SK-MEL-5 (cell line): ENCODE measurements at regions not wholly inside any gene's neighbourhood (a gene's known extent, or its start where the extent isn't known, plus 50 kb on each side); places are given as distances from the start of the nearest gene placed in this dataset.

Source experiments
- DNase-seq: peaks from one replicate; pipeline ENCODE4 v3.0.0-alpha.2; 2016; ENCODE audit warnings: low read depth, low spot score
- in situ Hi-C: cut with HindIII; loops from 2 replicates; pipeline ENCODE4 v1.10.0; 2016; ENCODE audit warnings: low sequenced_read_pairs, high pct_unique_total_duplicates, low pct_unique_long_range_greater_than_20kb

DNA sequence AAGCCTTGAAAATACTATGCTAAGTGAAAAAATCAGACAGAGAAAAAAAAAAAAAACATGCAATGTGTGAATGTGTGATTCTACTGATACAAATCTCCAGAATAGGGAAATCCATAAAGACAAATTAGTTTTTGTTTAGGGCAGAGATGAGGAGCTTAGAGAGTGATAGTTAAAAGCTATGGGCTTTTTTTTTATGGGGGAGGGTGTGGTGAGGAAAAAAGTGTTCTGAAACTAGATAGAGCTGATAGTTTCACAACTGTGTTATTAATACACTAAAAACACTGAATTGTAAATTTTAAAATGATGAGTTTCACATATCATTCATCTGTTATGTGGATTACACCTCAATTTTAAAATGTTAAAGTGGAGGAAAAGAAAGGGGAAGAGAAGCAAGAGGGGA is 228.3 kb upstream of the ZNF462 start:
- in situ Hi-C loops, result no loop called here

DNA sequence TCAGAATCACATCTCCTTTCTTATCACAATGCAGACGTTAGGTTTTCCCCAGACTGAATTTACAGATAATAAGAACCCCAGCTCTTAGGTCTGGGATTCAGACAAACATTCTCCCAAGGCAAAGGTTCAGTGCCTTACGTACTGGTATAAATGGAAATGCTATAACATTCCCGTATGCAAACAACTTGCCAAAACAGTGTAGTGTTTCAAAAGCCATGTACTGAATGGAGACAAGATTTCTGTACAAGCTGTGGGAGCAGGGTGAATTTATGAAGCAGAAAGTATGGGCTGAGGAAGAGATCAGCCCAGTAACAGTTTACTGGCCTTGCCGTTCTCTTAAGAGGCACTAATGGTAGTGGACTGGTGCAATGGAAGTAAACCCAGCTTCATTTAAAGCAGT is 225.5 kb upstream of the ZNF462 start:
- DNase-seq, result no peak
- in situ Hi-C loops, result no loop called here

More for the DNA sequence above, 228.3 kb upstream of the ZNF462 start:
- no peak for DNase-seq

DNA sequence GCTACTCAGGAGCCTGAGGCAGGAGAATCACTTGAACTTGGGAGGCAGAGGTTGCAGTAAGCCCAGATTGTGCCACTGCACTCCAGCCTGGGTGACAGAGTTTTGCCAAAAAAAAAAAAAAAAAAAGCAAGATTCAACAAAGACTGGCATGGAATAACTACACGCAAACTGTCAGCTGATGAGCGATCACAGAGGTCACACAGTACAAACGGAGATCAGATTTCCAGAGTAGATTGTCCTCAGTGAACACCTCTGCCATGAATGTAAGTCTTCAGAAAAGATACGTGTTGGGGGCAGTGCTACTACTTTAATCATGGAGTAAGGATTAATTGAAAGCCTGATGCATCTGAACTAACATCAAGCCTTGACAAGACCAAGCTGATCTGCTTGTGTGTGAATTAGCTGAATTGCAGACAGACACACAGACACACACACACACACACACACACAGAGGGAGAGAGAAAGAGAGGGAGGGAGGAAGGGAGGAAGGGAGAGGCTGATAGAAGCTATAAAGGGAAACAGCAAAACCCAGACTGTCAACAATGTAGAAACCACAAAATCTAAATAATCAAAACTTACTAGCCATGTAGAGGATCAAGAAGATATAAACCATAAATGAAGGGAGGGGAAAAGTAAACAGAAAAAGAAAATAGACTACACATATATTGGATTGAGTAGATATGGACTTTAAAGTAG is 222.9 kb upstream of the ZNF462 start:
- DNase-seq, result peak; percentile 79
- in situ Hi-C loops, result no loop called here

DNA sequence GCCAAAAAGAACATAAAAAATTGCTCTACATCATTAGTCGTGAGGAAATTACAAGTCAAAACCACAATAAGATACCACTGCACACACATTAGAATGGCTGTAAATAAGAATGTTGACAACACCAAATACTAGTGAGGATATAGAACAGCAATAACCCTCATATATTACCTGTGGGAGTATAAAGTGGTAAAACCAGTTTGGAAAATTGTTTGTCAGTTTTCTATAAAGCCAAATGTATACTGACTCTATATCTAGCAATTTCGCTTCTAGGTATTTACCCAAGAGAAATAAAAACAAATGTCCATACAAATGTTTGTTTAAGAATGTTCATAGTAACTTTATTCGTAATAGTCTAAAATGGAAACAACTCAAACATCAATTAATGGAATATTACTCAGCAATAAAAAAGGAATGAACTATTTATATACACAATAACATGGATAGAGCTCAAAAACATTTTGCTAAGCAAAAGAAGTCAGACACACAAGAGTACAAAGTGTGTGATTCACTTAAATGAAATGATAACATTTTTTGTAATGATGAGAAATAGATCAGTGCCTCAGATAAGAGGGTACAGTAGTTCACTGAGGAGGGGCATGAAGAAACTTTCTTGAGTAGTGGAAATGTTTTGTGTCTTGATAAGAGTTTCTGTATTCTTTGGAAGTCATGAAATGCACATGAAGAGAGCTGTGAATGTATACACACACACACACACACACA is 219.6 kb upstream of the ZNF462 start:
- in situ Hi-C loops, result no loop called here
- no peak for DNase-seq

DNA sequence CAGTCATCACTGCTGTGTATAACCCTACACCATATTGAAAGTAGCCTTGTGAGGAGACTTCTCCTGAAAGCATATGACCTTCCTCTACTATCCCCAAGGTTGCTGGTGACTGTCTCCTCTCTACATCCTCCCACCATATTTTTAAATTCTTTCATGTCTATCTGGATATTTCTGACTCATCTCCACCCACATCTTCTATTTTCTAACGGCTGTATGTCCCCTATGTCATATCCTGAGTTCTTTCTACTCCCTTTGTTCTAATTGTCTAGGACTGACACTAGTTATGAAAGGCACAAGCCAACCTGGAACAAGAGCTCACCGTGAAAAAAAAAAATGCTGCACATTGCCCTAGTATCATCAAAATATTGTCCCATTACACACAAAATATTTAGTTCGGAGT is 218.3 kb upstream of the ZNF462 start:
- in situ Hi-C loops, result no loop called here
- no peak for DNase-seq

DNA sequence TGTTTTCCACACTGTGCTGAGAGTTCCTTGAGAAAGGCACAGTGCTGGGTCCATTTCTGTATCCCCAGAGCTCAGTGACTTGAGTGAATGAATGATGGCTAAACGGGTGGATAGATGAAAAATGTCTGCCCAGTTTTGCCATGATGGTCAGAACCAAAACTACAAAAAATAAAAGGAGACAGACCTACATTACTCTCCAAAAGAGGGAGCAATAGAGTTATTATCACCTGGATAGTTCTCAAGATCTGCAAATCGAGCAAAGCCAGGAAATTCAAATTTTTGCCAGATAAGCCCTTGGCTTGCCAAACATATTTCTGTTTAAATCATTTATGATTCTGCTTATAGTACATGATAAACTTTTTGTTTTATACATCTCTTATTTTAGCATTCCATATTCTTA is 214.2 kb upstream of the ZNF462 start:
- peak; percentile 42 for DNase-seq

DNA sequence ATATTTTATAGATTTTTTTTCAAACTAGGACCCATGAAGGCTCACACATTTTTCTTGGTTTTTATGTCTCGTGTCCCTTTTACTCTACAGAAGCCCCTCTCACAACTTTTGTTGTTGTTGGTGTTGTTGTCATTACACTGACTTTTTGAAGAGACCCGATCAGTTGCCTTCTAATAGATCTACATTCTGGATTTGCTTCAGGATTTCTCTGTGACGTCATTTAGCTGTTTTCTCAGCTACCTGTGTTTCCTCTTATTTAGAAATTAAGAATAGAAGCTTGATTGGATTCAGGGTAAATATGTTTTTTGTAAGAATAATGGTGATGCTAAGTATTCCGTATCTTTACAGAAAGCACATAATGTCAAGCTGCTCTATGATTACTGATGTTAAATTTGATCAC is 213.3 kb upstream of the ZNF462 start:
- in situ Hi-C loops, result no loop called here
- no peak for DNase-seq

More for the DNA sequence above, 214.2 kb upstream of the ZNF462 start:
- in situ Hi-C loops, result no loop called here

DNA sequence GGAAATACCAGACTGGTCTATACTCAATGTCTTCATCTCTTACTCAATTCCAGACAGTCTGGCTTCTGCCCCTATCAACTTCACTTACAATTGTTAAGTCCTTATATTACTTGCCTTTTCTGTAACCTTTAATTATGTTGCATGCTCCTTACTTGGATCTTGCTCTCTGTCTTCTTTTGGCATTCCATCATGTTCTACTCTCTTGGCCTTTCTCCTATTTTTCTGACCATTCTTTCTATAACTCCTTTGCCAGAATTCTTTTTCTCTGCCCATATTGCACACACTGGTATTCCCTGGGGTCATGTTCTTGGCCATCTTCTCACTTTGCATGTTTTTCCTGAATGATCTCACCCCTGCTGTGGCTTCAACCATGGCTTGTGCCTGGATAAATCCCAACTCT is 209.8 kb upstream of the ZNF462 start:
- DNase-seq, result no peak
- in situ Hi-C loops, result no loop called here

DNA sequence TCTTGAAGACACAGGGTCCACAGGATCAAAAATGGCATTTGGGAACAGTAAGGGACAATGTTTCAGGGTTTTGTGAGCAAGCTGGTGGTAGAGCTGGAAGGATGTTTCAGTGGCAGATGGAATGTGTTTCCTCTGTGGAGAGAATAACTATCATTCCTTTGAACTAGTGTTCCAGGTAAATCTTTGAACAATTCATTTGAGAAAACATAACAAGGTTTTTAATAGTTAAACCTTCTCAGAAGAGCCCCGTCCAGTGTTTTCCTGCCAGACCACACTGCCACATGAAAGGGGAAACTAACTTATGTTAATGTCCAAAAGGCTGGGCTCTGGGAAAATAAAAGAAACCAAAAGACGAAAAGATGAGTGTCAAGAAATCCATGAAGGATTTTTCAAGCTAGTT is 207.0 kb upstream of the ZNF462 start:
- in situ Hi-C loops, result no loop called here
- no peak for DNase-seq

DNA sequence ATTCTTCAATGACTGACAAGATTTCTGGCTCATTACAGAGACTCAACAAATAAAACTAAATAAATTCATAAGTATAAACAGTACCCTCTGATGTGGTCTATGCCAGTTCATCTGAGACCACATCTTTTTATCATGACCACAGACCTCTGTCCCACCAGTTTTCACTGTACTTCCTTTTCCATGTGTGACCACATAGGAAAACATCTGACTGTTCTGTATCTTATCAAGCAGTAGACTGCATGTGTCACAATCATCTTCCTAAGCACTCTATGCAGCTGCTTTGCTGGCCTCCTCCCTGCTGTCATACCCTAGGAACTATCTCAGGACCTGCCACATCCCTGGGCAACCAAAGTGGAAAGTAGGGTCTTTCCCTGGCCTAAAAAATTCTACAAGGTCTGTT is 205.0 kb upstream of the ZNF462 start:
- DNase-seq, result no peak
- in situ Hi-C loops, result no loop called here

DNA sequence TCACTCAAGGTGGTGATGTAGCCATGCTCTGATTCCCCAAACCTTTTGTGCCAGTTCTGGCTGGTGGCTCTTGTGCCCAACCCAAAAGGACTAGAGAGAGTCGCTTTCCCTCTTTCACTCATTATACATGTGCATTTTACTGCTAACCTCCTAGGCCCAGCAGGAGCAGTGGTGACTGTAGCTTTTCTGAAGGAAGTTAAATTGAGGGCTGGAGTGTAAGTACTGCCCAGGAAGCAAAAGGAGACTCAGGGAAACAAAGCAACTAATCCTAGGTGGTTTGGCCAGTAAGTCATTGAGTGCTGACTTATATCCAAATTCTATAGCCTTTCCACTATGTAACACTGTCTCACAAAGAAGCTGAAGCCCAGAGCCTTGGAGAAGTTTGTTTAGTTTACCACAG is 194.4 kb upstream of the ZNF462 start:
- in situ Hi-C loops, result no loop called here
- no peak for DNase-seq

DNA sequence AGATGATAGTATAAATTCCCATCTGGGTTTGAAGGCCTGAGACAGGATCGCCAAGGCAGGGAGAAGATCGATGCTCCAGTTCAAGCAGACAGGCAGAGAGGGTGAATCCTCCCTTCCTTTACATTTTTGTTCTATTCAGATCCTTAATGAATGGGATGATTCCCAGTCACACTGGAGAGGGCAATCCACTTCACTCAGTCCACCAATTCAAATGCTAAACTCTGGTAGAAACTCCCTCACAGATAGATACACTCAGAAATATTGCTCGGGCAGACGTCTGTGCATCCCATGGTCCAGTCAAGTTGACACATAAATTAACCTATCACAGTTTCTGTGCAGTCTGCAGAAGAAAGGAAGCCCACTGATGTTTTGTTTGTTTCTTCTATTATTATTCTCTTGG is 193.1 kb upstream of the ZNF462 start:
- no peak for DNase-seq
- in situ Hi-C loops, result no loop called here

DNA sequence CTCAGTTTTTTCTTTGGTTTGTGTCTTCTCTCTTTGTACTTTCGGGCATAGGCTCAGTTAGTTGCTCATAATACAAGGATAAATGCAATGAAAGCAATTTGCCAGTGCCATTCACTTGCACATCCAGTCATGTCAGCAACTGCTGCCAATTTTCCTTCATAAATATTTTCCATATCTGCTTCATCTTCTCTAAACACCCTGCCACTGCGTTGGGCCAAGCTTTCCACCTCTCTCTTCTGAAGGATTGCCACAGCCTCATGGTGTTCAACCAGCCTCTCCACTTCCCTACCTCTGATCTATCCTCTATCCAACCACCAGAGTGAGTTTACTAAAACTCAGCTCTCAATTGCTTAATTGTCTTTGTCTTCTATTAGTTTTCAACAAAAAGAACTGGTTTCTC is 192.5 kb upstream of the ZNF462 start:
- in situ Hi-C loops, result no loop called here
- DNase-seq, result no peak

DNA sequence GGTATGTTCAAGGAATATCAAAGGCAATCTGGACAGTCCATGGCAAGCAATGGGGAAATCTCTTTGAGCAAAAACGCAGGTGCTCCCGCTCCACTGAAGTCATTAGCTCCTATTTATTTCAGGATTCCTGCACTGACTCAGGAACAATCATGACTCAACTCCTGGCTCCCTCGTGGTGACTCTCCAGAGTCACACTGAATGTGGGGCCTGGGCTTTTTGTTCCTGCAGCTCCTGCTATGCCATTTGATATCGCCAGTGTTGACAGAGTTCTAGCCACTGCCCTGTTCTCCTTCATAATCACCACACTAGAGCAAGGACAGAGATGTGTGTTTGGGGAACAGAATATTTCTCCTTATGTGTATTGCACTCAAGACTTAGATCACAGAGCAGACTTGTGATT is 187.2 kb upstream of the ZNF462 start:
- no peak for DNase-seq
- in situ Hi-C loops, result no loop called here

DNA sequence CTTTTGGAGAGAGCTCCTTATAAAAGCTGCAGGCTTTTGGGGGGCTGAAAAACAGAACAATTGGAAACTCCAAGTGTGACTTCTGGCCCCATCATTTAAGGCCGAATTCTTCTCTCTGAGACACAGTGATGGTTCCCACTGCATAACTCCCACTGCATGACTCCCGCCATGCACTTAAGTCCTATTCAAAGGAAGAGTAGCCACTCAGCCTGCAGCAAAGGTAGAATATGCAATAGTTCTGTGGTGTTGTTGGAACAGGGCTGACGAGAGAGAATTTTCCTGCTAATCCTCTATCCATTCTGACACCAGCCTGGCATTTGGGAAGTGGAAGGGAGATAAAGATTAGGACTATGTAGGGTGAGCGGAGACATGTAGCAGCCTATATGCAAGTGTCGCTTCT is 185.6 kb upstream of the ZNF462 start:
- in situ Hi-C loops, result no loop called here

DNA sequence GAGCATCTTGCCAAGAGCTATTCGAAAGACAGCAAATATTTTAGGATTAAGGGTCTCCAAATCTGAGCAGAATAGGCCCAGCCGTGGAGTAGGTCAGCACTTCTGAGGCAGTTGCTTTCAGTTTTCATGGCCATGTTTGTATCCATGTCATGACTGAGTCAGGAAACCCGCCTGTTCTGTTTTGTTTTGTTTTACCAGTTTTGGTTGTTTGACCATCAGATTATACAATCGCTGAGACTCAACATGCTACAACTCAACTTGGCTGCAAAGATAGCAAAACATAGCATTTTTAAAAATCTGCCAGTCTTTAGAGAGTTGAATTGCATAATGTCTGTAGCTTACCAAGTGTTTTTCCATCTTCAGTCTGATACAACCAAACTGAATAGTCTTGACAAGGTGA is 185.1 kb upstream of the ZNF462 start:
- in situ Hi-C loops, result no loop called here
- no peak for DNase-seq

More for the DNA sequence above, 185.6 kb upstream of the ZNF462 start:
- DNase-seq, result no peak

DNA sequence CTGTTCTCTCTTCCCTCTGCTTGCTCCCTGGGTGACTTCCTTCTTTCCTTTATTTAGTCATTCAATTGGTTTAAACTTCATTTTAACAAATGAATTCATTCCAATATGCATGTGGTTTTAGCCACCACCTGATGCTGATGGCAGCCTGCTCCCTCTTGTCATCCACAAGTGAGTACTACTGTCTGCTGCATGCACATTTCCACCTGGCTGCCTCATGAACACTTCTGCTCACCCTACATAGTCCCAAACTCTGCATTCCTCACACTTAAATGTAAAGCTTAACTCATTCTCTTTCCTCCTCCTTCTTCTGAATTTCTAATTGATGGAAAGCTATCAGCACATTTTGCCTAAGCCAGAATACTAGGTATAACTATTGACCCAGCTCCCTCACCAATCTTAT is 184.7 kb upstream of the ZNF462 start:
- in situ Hi-C loops, result no loop called here
- DNase-seq, result no peak

DNA sequence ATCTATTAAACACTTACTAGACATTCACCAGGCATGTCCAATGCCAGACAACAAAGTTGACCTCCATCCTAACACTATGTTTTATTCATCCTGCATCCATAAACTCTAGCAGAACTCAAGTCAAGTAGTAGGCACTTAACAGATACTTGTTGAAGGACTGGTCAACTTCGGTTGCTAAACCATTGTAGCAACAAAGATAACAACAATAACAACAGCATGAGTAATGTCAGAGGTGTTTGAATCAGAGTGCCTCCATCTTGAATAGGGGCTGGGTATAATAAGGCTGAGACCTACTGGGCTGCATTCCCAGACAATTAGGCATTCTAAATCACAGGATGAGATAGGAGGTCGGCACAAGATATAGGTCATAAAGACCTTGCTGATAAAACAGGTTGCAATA is 180.5 kb upstream of the ZNF462 start:
- DNase-seq, result no peak
- in situ Hi-C loops, result no loop called here

DNA sequence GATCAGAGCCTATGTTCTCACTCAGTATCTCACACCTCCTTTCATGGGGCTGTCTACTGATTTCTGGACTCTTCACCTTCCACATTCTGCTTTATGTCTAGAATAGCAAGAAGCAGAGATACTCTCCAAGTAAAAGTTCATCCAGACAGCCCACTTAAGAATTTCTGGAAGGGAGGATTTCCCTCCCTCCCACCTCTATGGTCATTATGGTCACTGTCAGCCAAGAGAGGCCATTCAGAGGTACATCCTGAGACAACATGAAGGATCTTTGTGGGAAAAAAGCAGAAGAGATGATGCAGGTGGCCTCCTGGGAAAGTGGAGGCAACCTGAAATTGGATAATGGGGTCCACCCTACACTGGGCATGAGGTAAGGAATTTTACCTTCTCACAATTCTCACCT is 179.5 kb upstream of the ZNF462 start:
- in situ Hi-C loops, result no loop called here
- DNase-seq, result no peak
